IPS DF 6.9 (cell line): ENCODE measurements at regions not wholly inside any gene's neighbourhood (a gene's known extent, or its start where the extent isn't known, plus 50 kb on each side); places are given as distances from the start of the nearest gene placed in this dataset.

ENCODE experiments used
- DNase-seq: peaks from one replicate; pipeline ENCODE4 v3.0.0-alpha.2; 2013; ENCODE audit warnings: low read depth, low spot score
- H3K27ac ChIP-seq: one replicate; pipeline ENCODE4 v1.5.1; 2013; ENCODE audit warnings: low read length, control low read depth
- H3K27me3 ChIP-seq: 2 replicates; pipeline ENCODE4 v1.6.1; 2013; ENCODE audit warnings: mild to moderate bottlenecking, low read length; ENCODE audit not compliant: control insufficient read depth, insufficient read depth
- H3K36me3 ChIP-seq: 2 replicates; pipeline ENCODE4 v1.6.1; 2013; ENCODE audit warnings: low read length; ENCODE audit not compliant: control insufficient read depth, insufficient read depth
- H3K4me1 ChIP-seq: 2 replicates; pipeline ENCODE4 v1.6.1; 2013; ENCODE audit warnings: low read length; ENCODE audit not compliant: control insufficient read depth, insufficient read depth
- H3K4me3 ChIP-seq: 2 replicates; pipeline ENCODE4 v1.5.1; 2013; ENCODE audit warnings: mild to moderate bottlenecking, low read length
- H3K9me3 ChIP-seq: 2 replicates; pipeline ENCODE4 v1.6.1; 2013; ENCODE audit warnings: low read length, inconsistent platforms; ENCODE audit not compliant: control insufficient read depth, insufficient read depth
- WGBS: extraction: QIAGEN DNeasy Blood & Tissue Kit; methylation state at CpG from one replicate; pipeline ENCODE4 v1.1.7; 2013; ENCODE audit warnings: mixed read lengths, missing lambda C conversion rate; ENCODE audit not compliant: insufficient read length, insufficient coverage; 5-methylcytosine and 5-hydroxymethylcytosine counted together

DNA sequence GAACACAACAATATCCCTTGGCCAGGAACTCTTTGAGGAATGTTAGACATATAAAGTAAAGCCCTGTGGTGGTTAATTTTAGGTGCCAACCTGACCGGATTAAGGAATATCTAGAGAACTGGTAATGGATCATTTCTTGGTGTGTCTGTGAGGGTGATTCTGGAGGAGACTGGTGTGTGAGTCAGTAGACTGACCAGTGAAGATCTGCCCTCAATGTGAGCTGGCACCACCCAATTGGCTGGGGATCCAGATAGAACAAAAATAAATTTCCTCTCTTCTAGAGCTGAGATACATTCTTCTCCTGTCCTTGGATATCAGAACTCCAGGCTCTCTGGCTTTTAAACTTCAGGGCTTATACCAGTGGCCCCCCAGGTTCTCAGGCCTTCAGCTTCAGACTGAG is 56.2 kb upstream of the TNPO1 start:
- WGBS, result no CpG with 5 or more reads among the region's 1 CpG
- H3K9me3 ChIP-seq, result no peaks in the 10 kb centered on the region
- no peak for DNase-seq
- H3K36me3 ChIP-seq, result no peaks in the 10 kb centered on the region
- H3K27ac ChIP-seq, result no peak overlapping the region
- H3K27me3 ChIP-seq, result no peaks in the 10 kb centered on the region
- H3K4me3 ChIP-seq, result no peak overlapping the region
- no peaks in the 10 kb centered on the region for H3K4me1 ChIP-seq

DNA sequence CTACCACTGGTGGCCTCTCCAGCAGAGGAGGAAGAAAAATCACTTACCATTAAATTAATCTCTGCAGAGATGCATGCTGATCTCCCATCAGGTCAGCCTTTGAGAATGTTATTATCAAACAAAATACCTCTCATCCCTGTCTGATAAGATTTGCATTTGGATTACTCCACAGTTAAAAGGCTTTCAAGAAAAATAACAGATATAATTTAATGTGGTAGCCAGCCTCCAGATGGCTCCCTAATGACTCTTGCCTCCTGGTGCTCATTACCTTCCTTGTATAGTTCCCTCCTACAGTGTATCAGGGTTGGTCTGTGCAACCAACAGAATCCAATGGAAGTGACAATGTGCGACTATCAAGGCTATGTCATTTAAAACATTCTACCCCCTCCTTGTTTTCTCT is 63.6 kb upstream of the TNPO1 start:
- Histone ChIP-seq H3K4me3 (no peak overlapping the region), H3K27ac (no peak overlapping the region), H3K36me3 (no peaks in the 10 kb centered on the region), H3K27me3 (no peaks in the 10 kb centered on the region), H3K4me1 (no peaks in the 10 kb centered on the region), H3K9me3 (no peaks in the 10 kb centered on the region)
- WGBS, result no CpG with 5 or more reads among the region's 1 CpG
- DNase-seq, result no peak

DNA sequence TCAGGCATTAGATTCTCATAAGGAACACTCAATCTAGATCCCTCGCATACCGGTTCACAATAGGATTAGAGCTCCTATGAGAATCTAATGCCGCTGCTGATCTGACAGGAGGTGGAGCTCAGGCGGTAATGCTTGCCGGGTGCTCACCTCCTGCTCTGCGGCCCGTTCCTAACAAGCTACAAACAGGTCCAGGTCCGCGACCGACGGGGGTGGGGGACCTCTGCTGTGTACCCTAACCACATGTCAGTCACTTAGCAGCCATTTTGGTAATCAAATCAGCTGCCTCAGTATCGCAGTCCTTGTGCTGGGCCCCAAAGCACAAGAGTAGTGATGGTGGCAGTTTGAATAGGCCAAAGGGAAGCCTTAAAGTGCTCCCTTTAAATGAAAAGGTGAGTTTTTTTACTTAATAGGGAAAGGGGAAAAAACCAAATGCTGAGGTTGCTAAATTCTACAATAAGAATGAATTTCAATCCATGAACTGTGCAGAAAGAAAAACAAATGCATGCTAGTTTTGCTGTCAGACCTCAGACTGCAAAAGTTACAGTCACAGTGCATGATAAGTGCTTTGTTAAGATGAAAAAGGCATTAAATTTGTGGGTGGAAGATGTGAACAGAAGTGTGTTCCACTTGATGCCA is 67.0 kb upstream of the TNPO1 start:
- Histone ChIP-seq H3K36me3 (no peaks in the 10 kb centered on the region), H3K9me3 (no peaks in the 10 kb centered on the region), H3K4me3 (no peak overlapping the region), H3K4me1 (no peaks in the 10 kb centered on the region), H3K27me3 (no peaks in the 10 kb centered on the region), H3K27ac (no peak overlapping the region)
- no peak for DNase-seq
- WGBS, result no CpG with 5 or more reads among the region's 12 CpGs

DNA sequence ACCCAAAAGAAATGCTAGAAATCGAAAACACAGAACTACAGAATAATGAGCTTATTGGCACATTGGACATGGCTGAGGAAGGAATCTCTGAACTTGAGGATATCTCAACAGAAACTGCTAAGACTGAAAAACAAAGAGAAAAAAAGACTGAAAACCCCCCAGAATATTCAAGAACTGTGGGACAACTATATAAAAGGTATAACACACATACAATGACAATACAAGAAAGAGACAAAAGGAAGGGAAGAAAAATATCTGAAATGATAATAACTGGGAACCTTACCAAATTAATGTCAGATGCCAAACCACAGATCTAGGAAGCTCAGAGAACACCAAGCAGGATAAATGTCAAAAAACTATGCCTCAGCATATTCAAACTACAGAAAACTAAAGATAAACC is 68.6 kb upstream of the TNPO1 start:
- DNase-seq, result no peak
- WGBS, result no CpG with 5 or more reads among the region's 1 CpG
- Histone ChIP-seq H3K27ac (no peak overlapping the region), H3K4me1 (no peaks in the 10 kb centered on the region), H3K27me3 (no peaks in the 10 kb centered on the region), H3K36me3 (no peaks in the 10 kb centered on the region), H3K9me3 (no peaks in the 10 kb centered on the region), H3K4me3 (no peak overlapping the region)

DNA sequence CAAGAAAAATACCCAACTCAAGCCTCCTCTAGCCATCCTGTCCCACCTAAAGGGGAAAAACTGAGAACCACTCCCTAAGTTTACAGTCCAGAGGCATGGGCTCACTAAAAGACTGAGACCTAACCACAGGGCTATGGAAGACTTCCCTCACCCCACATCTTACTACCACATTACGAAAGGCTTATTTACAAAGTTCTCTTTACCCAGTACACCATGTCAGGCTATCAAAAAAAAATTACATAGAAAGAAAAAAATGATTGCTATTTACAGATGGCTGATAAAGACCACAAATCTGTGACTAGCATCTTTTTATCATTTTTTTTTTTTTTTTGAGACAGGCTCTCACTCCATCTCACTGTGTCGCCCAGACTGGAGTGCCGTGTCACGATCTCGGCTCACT is 69.7 kb upstream of the TNPO1 start:
- no peaks in the 10 kb centered on the region for H3K27me3 ChIP-seq
- H3K27ac ChIP-seq, result no peak overlapping the region
- H3K4me3 ChIP-seq, result no peak overlapping the region
- no peaks in the 10 kb centered on the region for H3K9me3 ChIP-seq
- H3K36me3 ChIP-seq, result no peaks in the 10 kb centered on the region
- no peaks in the 10 kb centered on the region for H3K4me1 ChIP-seq
- no CpG with 5 or more reads among the region's 5 CpGs for WGBS
- no peak for DNase-seq

- no peaks in the 10 kb centered on the region for H3K4me1 ChIP-seq
- no CpG with 5 or more reads among the region's 4 CpGs for WGBS
- no peak for DNase-seq
- H3K36me3 ChIP-seq, result no peaks in the 10 kb centered on the region
- no peaks in the 10 kb centered on the region for H3K9me3 ChIP-seq
- no peak overlapping the region for H3K27ac ChIP-seq
- H3K27me3 ChIP-seq, result no peaks in the 10 kb centered on the region
- no peak overlapping the region for H3K4me3 ChIP-seq
These were observed 72.3 kb upstream of the TNPO1 start for GRCh38 chr5:72744136-72744535.

DNA sequence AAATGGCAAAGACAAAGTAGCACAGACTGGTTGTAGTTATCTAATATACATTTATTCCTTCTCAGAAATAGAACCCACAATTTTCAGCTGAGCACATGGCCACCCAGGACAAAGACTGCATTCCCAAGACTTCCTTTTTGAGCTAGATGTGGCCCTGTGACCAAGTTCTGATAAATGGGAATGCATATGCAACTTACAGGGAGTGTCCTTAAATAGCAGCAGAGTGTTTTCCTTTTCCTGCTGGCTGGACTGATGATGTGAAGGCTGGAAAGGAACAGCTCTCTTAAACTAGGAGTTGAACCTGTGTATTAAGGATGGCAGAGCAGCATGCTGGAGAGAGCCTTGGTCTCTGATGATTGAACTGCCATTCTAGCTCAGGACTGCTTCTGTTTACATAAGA is 74.7 kb upstream of the TNPO1 start:
- Histone ChIP-seq H3K9me3 (no peaks in the 10 kb centered on the region), H3K27ac (no peak overlapping the region), H3K27me3 (no peaks in the 10 kb centered on the region), H3K4me3 (no peak overlapping the region), H3K36me3 (no peaks in the 10 kb centered on the region), H3K4me1 (no peaks in the 10 kb centered on the region)
- DNase-seq, result no peak

- no CpG with 5 or more reads among the region's 4 CpGs for WGBS
- H3K9me3 ChIP-seq, result no peaks in the 10 kb centered on the region
These were observed 82.7 kb upstream of the TNPO1 start for GRCh38 chr5:72733810-72734209.

GRCh38 chr5:72723581-72723980 is 92.9 kb upstream of the TNPO1 start:
- no peaks in the 10 kb centered on the region for H3K9me3 ChIP-seq
- no peak for DNase-seq
- no peaks in the 10 kb centered on the region for H3K36me3 ChIP-seq
- H3K4me1 ChIP-seq, result no peaks in the 10 kb centered on the region
- H3K27me3 ChIP-seq, result no peaks in the 10 kb centered on the region
- H3K27ac ChIP-seq, result no peak overlapping the region
- H3K4me3 ChIP-seq, result no peak overlapping the region

More at GRCh38 chr5:72733810-72734209, 82.7 kb upstream of the TNPO1 start:
- H3K36me3 ChIP-seq, result no peaks in the 10 kb centered on the region
- H3K4me1 ChIP-seq, result no peaks in the 10 kb centered on the region
- no peak for DNase-seq
- H3K27me3 ChIP-seq, result no peaks in the 10 kb centered on the region
- no peak overlapping the region for H3K27ac ChIP-seq
- no peak overlapping the region for H3K4me3 ChIP-seq

- no CpG with 5 or more reads among the region's 5 CpGs for WGBS
- Histone ChIP-seq H3K27ac (no peak overlapping the region), H3K36me3 (no peaks in the 10 kb centered on the region), H3K9me3 (no peaks in the 10 kb centered on the region), H3K4me1 (no peaks in the 10 kb centered on the region), H3K4me3 (no peak overlapping the region), H3K27me3 (no peaks in the 10 kb centered on the region)
- no peak for DNase-seq
These were observed 93.5 kb upstream of the TNPO1 start for GRCh38 chr5:72722792-72723452.

- DNase-seq, result no peak
- no peaks in the 10 kb centered on the region for H3K4me1 ChIP-seq
- no peak overlapping the region for H3K27ac ChIP-seq
- H3K27me3 ChIP-seq, result no peaks in the 10 kb centered on the region
- WGBS, result no CpG with 5 or more reads among the region's 2 CpGs
- H3K9me3 ChIP-seq, result no peaks in the 10 kb centered on the region
- no peak overlapping the region for H3K4me3 ChIP-seq
- no peaks in the 10 kb centered on the region for H3K36me3 ChIP-seq
These were observed 94.6 kb upstream of the TNPO1 start for GRCh38 chr5:72721844-72722243.
